HL-60 (cell line): ENCODE measurements at regions not wholly inside any gene's neighbourhood (a gene's known extent, or its start where the extent isn't known, plus 50 kb on each side); places are given as distances from the start of the nearest gene placed in this dataset.

Experiments
- DNase-seq, 2 experiments: peaks; one replicate each; pipeline ENCODE4 v3.0.0-alpha.2; 2010 to 2020; ENCODE audit warnings: low read depth in 1 of 2, low spot score in 1 of 2
- H3K27ac ChIP-seq: fragments of 250-450 bp; sonication (Bioruptor Pico); replicated peaks from 2 replicates; pipeline ENCODE4 v1.5.1; 2020; ENCODE audit warnings: mild to moderate bottlenecking, moderate library complexity
- H3K27me3 ChIP-seq: fragments of 250-450 bp; sonication (Bioruptor Pico); 2 replicates; pipeline ENCODE4 v1.5.1; 2021; ENCODE audit warnings: mild to moderate bottlenecking, moderate library complexity; ENCODE audit not compliant: insufficient read depth, poor library complexity, severe bottlenecking
- H3K4me3 ChIP-seq: replicated peaks from 2 replicates; pipeline ENCODE4 v1.5.1; 2011; ENCODE audit warnings: mild to moderate bottlenecking, control low read depth, low read length; ENCODE audit not compliant: insufficient read depth
- GABPA ChIP-seq: IDR thresholded peaks from 2 replicates; pipeline ENCODE4 v1.6.1; 2012; ENCODE audit warnings: low read depth
- POLR2AphosphoS5 ChIP-seq: IDR thresholded peaks from 2 replicates; pipeline ENCODE4 v1.6.1; 2012; ENCODE audit warnings: low read depth
- SPI1 ChIP-seq: IDR thresholded peaks from 2 replicates; pipeline ENCODE4 v1.6.1; 2012; ENCODE audit warnings: low read depth, mild to moderate bottlenecking, borderline replicate concordance
- TF ChIP-seq, protein P1 (sequence below): IDR thresholded peaks from 2 replicates; pipeline ENCODE4 v1.6.1; 2012; ENCODE audit warnings: low read depth; ENCODE audit not compliant: insufficient replicate concordance
- TF ChIP-seq, protein P2 (sequence below): IDR thresholded peaks from one replicate; pipeline ENCODE4 v1.5.1; 2011; ENCODE audit warnings: low read length, control low read depth, inconsistent platforms; ENCODE audit not compliant: insufficient read depth

DNA sequence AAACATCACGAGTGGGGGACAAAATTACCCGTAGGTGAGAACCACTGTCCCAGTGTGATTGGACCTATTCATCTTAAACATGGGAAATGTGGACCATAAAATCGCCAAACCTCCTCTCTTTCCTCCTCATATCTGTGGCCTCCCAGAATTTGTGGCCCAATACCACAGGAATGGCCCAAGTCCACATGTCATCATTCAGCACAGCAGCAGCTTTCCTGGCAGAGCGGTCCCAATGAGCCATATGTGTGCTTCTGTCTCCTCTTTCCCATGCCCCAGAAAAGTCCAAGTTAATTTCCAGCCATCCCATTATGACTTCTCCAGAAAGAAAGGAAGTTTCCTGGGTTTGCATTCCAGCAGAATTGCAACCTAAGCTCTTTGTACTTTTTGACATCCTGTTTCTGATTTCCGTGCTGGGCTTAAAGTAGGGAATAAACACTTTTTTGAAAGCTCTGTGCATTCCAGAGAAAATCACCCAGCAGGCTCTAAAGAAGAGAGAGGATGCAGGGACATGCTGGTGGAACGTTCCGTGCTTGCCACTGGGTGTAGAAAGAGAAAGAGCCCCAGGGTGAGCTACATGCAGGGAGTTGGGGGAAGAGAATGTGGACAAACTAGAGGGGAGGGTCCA, 259.4 kb upstream of the PROK2 start:
- Histone ChIP-seq H3K27me3 (no peaks in the 10 kb centered on the region), H3K27ac (no peak overlapping the region), H3K4me3 (no peak overlapping the region)
- DNase-seq = no peak
- no peak for TF ChIP-seq GABPA
- no peak for TF ChIP-seq SPI1
- TF ChIP-seq, protein P1, sequence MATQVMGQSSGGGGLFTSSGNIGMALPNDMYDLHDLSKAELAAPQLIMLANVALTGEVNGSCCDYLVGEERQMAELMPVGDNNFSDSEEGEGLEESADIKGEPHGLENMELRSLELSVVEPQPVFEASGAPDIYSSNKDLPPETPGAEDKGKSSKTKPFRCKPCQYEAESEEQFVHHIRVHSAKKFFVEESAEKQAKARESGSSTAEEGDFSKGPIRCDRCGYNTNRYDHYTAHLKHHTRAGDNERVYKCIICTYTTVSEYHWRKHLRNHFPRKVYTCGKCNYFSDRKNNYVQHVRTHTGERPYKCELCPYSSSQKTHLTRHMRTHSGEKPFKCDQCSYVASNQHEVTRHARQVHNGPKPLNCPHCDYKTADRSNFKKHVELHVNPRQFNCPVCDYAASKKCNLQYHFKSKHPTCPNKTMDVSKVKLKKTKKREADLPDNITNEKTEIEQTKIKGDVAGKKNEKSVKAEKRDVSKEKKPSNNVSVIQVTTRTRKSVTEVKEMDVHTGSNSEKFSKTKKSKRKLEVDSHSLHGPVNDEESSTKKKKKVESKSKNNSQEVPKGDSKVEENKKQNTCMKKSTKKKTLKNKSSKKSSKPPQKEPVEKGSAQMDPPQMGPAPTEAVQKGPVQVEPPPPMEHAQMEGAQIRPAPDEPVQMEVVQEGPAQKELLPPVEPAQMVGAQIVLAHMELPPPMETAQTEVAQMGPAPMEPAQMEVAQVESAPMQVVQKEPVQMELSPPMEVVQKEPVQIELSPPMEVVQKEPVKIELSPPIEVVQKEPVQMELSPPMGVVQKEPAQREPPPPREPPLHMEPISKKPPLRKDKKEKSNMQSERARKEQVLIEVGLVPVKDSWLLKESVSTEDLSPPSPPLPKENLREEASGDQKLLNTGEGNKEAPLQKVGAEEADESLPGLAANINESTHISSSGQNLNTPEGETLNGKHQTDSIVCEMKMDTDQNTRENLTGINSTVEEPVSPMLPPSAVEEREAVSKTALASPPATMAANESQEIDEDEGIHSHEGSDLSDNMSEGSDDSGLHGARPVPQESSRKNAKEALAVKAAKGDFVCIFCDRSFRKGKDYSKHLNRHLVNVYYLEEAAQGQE = no peak
- TF ChIP-seq, protein P2, sequence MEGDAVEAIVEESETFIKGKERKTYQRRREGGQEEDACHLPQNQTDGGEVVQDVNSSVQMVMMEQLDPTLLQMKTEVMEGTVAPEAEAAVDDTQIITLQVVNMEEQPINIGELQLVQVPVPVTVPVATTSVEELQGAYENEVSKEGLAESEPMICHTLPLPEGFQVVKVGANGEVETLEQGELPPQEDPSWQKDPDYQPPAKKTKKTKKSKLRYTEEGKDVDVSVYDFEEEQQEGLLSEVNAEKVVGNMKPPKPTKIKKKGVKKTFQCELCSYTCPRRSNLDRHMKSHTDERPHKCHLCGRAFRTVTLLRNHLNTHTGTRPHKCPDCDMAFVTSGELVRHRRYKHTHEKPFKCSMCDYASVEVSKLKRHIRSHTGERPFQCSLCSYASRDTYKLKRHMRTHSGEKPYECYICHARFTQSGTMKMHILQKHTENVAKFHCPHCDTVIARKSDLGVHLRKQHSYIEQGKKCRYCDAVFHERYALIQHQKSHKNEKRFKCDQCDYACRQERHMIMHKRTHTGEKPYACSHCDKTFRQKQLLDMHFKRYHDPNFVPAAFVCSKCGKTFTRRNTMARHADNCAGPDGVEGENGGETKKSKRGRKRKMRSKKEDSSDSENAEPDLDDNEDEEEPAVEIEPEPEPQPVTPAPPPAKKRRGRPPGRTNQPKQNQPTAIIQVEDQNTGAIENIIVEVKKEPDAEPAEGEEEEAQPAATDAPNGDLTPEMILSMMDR = no peak
- TF ChIP-seq POLR2AphosphoS5 = no peak

DNA sequence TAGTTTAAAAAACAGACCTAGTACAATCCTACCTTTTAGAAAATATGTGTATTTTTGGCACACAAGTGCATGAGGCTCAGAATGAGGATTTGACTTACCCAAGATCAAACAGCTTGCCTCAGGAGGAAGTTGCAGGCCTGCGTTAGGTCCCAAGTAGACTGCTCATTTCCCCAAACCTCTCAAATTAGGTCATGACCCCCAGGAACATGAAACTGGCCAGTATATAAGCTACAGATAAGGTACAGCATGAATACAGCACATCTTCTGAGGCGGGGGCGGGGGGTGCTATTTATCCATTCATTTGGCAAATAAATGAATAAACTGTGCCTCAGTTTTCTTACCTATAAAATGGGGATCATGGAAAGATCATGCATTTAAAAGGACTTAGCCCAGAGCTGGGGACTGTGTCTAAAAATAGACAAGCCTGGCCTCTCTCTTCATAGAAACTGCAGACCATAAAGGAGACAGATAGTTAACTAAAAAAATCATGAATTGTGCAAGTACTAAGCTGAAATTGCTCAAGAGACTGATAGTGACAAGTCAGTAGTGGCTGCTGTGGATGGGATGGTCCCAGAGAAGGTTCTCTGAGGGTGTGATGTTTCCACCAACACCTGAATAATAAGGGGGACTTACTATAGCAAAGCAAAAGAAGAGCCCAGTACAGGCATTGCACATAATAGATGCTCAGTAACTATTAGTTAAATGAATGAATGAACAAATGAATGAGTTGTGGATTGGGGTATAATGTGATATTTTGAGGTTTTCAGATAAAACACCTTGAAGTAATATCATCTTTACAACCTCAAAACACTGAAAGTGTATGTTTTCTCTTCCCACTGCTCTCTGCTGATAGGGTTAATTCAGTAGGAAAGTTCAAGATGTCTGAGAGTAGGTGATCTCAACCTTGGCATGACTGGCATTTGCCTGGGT, 258.5 kb upstream of the PROK2 start:
- TF ChIP-seq SPI1 = peak; percentile 46; the same call in 1 of the 2 replicates
- TF ChIP-seq, protein P1 = no peak
- TF ChIP-seq, protein P2 = no peak
- TF ChIP-seq POLR2AphosphoS5 = 0 out of 2 replicates have a peak, but pooled peaks have one; percentile 22
- peak; percentile 80 to 83 for DNase-seq
- Histone ChIP-seq H3K27me3 (no peaks in the 10 kb centered on the region), H3K27ac (peak overlapping the region; percentile 73), H3K4me3 (no peak overlapping the region; the same call in 1 of the 2 replicates)

DNA sequence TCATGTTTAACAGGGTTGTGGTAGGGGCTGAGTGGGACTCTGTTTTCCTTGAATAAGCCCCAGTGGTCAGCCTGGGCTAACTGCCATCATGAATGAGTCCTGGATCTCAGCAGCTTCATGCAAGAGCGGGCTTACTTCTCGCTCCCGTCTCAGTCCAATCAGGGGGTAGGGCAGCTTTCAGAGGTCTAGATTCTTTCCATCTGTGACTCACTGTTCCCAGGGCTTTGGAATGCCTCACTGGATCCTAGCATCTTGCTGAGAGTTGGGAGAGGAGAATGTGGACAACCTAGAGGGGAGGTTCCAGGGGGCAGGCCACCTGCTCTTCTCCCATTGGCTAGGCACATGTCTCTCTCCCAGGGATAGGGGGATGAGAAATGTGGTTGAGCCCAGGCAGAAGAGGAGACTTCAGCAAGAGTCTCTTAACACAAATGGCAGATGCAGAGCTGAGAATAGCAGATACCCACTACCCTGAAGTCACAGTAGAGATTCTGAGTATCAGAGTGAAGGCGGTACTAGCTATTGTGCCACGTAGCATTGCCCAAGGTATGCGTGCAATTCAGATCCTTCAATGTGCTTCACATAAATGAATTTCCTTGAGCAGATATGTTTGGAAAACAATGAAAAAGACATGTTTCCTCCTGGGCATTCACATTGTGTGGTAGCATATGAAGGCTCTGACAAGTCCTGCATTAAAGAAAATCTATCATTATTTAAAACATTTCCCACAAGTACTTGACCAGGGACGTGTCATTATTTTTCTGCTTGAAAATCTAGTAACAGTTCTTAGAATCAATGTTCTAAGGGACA, 257.7 kb upstream of the PROK2 start:
- TF ChIP-seq POLR2AphosphoS5 (no peak), GABPA (no peak), SPI1 (no peak)
- TF ChIP-seq, protein P2 = no peak
- TF ChIP-seq, protein P1 = no peak
- peak in 1 of 2 experiments; percentile 54 for DNase-seq
- no peak overlapping the region for H3K4me3 ChIP-seq

More for the DNA sequence above, 257.7 kb upstream of the PROK2 start:
- Histone ChIP-seq H3K27me3 (no peaks in the 10 kb centered on the region), H3K27ac (peak overlapping the region; percentile 73)
